ENCODE measurements at regions not wholly inside any gene's neighbourhood (a gene's known extent, or its start where the extent isn't known, plus 50 kb on each side); places are given as distances from the start of the nearest gene placed in this dataset.

DNA sequence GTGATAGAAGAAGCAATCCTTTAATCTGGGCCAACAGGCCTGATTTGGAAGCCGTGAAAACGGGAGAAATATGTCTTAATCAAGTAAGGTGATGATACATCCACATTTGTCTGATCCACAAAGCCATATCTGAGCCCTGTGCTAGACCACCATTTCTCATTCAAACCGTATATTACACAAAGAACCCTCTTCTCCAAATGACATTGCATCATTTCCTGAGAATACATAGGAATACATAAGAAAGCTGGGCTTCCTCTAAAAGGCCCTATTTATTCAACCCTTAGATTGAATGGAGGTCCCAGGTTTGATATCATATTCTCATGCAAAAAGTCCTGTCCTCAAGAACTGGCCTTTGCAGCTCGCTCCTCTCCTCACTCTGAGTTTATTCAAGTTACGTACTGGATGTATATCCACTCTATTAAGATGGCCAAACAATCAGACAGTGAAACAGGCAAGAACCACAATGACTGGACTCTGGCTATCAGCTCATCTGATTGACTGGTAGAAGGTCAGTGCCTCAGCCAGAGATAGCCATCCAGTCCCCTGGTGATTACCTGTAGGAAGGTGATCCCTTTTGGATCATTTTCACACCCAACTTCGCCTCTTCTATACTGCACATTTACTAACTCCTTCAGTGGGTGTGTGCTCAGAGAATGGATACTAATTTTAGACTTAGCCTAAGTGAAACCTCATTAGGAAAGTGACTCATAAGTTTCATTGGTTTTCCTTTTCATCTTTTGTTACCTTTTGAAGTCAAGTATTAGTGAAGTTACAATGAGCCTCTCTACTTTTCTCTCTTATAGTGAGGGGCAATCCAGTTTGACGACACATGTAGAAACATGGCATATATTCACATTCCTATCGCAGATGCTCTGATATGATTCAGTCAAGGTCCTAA is 167.6 kb upstream of the WWC1 start:
- TF ChIP-seq, protein P1, sequence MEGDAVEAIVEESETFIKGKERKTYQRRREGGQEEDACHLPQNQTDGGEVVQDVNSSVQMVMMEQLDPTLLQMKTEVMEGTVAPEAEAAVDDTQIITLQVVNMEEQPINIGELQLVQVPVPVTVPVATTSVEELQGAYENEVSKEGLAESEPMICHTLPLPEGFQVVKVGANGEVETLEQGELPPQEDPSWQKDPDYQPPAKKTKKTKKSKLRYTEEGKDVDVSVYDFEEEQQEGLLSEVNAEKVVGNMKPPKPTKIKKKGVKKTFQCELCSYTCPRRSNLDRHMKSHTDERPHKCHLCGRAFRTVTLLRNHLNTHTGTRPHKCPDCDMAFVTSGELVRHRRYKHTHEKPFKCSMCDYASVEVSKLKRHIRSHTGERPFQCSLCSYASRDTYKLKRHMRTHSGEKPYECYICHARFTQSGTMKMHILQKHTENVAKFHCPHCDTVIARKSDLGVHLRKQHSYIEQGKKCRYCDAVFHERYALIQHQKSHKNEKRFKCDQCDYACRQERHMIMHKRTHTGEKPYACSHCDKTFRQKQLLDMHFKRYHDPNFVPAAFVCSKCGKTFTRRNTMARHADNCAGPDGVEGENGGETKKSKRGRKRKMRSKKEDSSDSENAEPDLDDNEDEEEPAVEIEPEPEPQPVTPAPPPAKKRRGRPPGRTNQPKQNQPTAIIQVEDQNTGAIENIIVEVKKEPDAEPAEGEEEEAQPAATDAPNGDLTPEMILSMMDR (IDR thresholded peaks at IDR 0.05 in 4 of 5, conservative IDR thresholded peaks at IDR 0.05 in 1 of 5), result no peak
- no peak for TF ChIP-seq POLR2A (IDR thresholded peaks at IDR 0.05)

Data from gastrocnemius medialis (tissue), 4 donors.